Parathyroid adenoma (tissue), 2 donors: ENCODE measurements at regions not wholly inside any gene's neighbourhood (a gene's known extent, or its start where the extent isn't known, plus 50 kb on each side); places are given as distances from the start of the nearest gene placed in this dataset.

Experiments
- H2AFZ ChIP-seq: fragments of 300-600 bp; sonication (generic); one replicate; pipeline ENCODE4 v1.7.0; 2017; ENCODE audit warnings: antibody characterized with exemption, mild to moderate bottlenecking
- H3K27ac ChIP-seq: fragments of 300-600 bp; sonication (generic); one replicate; pipeline ENCODE4 v1.7.0; 2017
- H3K27me3 ChIP-seq: fragments of 300-600 bp; sonication (generic); one replicate; pipeline ENCODE4 v1.7.0; 2017; ENCODE audit warnings: low read length; ENCODE audit not compliant: control insufficient read depth, insufficient read depth
- H3K36me3 ChIP-seq: fragments of 300-600 bp; sonication (generic); one replicate; pipeline ENCODE4 v1.7.0; 2017; ENCODE audit warnings: low read length; ENCODE audit not compliant: control insufficient read depth, insufficient read depth
- H3K4me1 ChIP-seq: fragments of 300-600 bp; sonication (generic); one replicate; pipeline ENCODE4 v1.7.0; 2017; ENCODE audit warnings: control low read depth
- H3K4me2 ChIP-seq: fragments of 300-600 bp; sonication (generic); one replicate; pipeline ENCODE4 v1.7.0; 2017; ENCODE audit warnings: low read length
- H3K4me3 ChIP-seq: fragments of 300-600 bp; sonication (generic); one replicate; pipeline ENCODE4 v1.7.0; 2017; ENCODE audit warnings: low read depth, low read length
- H3K79me2 ChIP-seq: fragments of 300-600 bp; sonication (generic); one replicate; pipeline ENCODE4 v1.7.0; 2017; ENCODE audit warnings: control low read depth
- H3K9ac ChIP-seq: fragments of 300-600 bp; sonication (generic); one replicate; pipeline ENCODE4 v1.7.0; 2017; ENCODE audit warnings: mild to moderate bottlenecking
- H3K9me3 ChIP-seq: fragments of 300-600 bp; sonication (generic); one replicate; pipeline ENCODE4 v1.7.0; 2017; ENCODE audit warnings: low read length; ENCODE audit not compliant: control insufficient read depth
- CTCF ChIP-seq: fragments of 300-600 bp; sonication (generic); IDR thresholded peaks from one replicate; pipeline ENCODE4 v1.7.0; 2017; ENCODE audit warnings: antibody characterized with exemption, mild to moderate bottlenecking
- donor health status: primary hyperparathyroidism.

GRCh38 chr5:166185185-166185584 is 2106.3 kb upstream of the WWC1 start:
- H2AFZ ChIP-seq: no peak overlapping the region
- H3K4me2 ChIP-seq: no peak overlapping the region
- H3K36me3 ChIP-seq: no peaks in the 10 kb centered on the region
- H3K27me3 ChIP-seq: no peaks in the 10 kb centered on the region
- no peaks in the 10 kb centered on the region for H3K9me3 ChIP-seq
- no peaks in the 10 kb centered on the region for H3K79me2 ChIP-seq
- H3K27ac ChIP-seq: no peak overlapping the region
- no peak overlapping the region for H3K4me3 ChIP-seq
- no peak overlapping the region for H3K9ac ChIP-seq
- H3K4me1 ChIP-seq: no peaks in the 10 kb centered on the region
- TF ChIP-seq CTCF: no peak

GRCh38 chr5:166188501-166189325 is 2102.7 kb upstream of the WWC1 start:
- TF ChIP-seq CTCF: no peak

DNA sequence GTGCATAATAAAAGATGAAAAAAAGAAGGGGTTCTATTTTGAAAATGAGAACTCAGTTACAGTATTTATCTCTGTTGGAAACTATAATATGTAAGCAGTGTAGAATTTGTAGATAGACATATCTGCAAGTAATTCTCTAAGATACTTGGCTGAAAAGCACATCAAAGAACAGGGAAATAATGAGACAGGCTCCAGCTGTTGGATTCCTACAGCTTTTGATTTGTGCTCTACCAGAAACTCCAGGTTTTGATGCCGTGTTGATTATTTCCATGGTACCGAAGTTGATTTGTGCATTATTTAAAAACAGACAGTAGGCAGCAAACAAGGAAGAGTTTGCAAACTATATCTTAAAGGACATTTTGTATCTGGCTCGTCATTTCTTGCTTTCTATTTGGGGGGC is 2098.7 kb upstream of the WWC1 start:
- no peak overlapping the region for H3K9ac ChIP-seq
- no peaks in the 10 kb centered on the region for H3K9me3 ChIP-seq
- no peaks in the 10 kb centered on the region for H3K79me2 ChIP-seq

More at GRCh38 chr5:166188501-166189325, 2102.7 kb upstream of the WWC1 start:
- H3K4me1 ChIP-seq: no peaks in the 10 kb centered on the region
- no peaks in the 10 kb centered on the region for H3K27me3 ChIP-seq
- no peaks in the 10 kb centered on the region for H3K9me3 ChIP-seq
- H3K4me3 ChIP-seq: no peak overlapping the region
- no peak overlapping the region for H3K4me2 ChIP-seq
- H3K79me2 ChIP-seq: no peaks in the 10 kb centered on the region
- H3K36me3 ChIP-seq: no peaks in the 10 kb centered on the region
- no peak overlapping the region for H3K9ac ChIP-seq
- H3K27ac ChIP-seq: no peak overlapping the region
- no peak overlapping the region for H2AFZ ChIP-seq

DNA sequence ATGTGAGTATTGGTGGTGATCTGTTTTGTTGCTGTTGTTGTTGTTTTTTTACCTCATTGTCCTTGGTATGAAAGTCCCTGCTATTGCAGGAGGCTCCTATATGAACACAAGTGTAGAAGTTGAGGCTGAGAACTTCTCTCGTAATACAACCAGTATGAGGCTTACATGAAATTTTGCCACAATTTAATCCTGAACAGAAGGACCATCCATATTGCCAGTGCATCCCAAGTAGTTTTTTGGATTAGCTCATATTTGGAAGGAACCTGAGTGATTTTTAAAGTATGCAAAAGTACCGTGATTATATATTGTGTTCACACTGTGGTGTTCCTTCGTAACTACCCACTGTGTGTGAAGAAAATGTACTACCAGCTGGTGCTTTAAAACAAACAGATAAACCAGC is 2095.5 kb upstream of the WWC1 start:
- Histone ChIP-seq H3K4me1 (no peaks in the 10 kb centered on the region), H3K9ac (no peak overlapping the region), H2AFZ (no peak overlapping the region), H3K27me3 (no peaks in the 10 kb centered on the region), H3K9me3 (no peaks in the 10 kb centered on the region), H3K36me3 (no peaks in the 10 kb centered on the region), H3K79me2 (no peaks in the 10 kb centered on the region), H3K4me2 (no peak overlapping the region), H3K4me3 (no peak overlapping the region), H3K27ac (no peak overlapping the region)
- no peak for TF ChIP-seq CTCF

More for the DNA sequence above, 2098.7 kb upstream of the WWC1 start:
- Histone ChIP-seq H3K4me2 (no peak overlapping the region), H3K4me1 (no peaks in the 10 kb centered on the region), H2AFZ (no peak overlapping the region), H3K27ac (no peak overlapping the region), H3K4me3 (no peak overlapping the region), H3K36me3 (no peaks in the 10 kb centered on the region), H3K27me3 (no peaks in the 10 kb centered on the region)
- TF ChIP-seq CTCF: no peak

GRCh38 chr5:166200532-166200931 is 2090.9 kb upstream of the WWC1 start:
- Histone ChIP-seq H3K4me3 (no peak overlapping the region), H3K9me3 (no peaks in the 10 kb centered on the region), H3K4me2 (no peak overlapping the region), H3K36me3 (no peaks in the 10 kb centered on the region), H3K4me1 (no peaks in the 10 kb centered on the region), H3K27ac (no peak overlapping the region), H3K79me2 (no peaks in the 10 kb centered on the region), H3K9ac (no peak overlapping the region), H3K27me3 (no peaks in the 10 kb centered on the region), H2AFZ (no peak overlapping the region)
- no peak for TF ChIP-seq CTCF
